ENCODE measurements at regions not wholly inside any gene's neighbourhood (a gene's known extent, or its start where the extent isn't known, plus 50 kb on each side); places are given as distances from the start of the nearest gene placed in this dataset.

DNA sequence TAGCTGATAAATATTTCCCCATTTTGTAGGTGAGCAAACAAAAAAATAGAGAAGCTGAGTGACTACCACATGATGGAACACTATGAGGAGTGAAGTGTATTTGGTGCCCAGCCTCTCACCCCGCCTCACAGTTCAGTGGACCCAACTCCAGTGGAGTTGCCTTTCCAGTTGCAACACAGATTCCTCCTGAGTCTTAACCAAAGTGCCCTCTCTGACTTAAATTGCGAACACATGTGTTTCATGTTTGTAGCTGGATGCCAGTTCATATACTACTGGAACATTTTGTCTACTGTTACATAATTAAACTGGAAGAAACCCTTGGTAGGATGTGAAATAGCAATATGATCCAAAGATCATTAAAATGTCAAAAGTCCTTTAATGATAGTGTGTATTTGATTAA lies 448.9 kb downstream of the COL12A1 start:
- no peak overlapping the region for H2AFZ ChIP-seq (ENCODE audit: low read length)
- no peaks in the 10 kb centered on the region for H3K9me3 ChIP-seq (ENCODE audit: low read depth, low read length)
- no peaks in the 10 kb centered on the region for H3K79me2 ChIP-seq (ENCODE audit: insufficient read depth, low read length)
- DNase-seq (ENCODE audit: insufficient read length, low spot score, missing footprints) = no peak
- TF ChIP-seq, protein P1, sequence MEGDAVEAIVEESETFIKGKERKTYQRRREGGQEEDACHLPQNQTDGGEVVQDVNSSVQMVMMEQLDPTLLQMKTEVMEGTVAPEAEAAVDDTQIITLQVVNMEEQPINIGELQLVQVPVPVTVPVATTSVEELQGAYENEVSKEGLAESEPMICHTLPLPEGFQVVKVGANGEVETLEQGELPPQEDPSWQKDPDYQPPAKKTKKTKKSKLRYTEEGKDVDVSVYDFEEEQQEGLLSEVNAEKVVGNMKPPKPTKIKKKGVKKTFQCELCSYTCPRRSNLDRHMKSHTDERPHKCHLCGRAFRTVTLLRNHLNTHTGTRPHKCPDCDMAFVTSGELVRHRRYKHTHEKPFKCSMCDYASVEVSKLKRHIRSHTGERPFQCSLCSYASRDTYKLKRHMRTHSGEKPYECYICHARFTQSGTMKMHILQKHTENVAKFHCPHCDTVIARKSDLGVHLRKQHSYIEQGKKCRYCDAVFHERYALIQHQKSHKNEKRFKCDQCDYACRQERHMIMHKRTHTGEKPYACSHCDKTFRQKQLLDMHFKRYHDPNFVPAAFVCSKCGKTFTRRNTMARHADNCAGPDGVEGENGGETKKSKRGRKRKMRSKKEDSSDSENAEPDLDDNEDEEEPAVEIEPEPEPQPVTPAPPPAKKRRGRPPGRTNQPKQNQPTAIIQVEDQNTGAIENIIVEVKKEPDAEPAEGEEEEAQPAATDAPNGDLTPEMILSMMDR (IDR thresholded peaks at IDR 0.05; ENCODE audit: extremely low read depth, low read depth, low read length) = no peak
- H3K4me2 ChIP-seq (ENCODE audit: insufficient read depth, low read length) = no peak overlapping the region
- no peaks in the 10 kb centered on the region for H4K20me1 ChIP-seq (ENCODE audit: insufficient read depth, low read length)
- no peak overlapping the region for H3K27ac ChIP-seq (ENCODE audit: low read depth, low read length)
- no peaks in the 10 kb centered on the region for H3K4me1 ChIP-seq (ENCODE audit: insufficient read depth, low read length)
- no peaks in the 10 kb centered on the region for H3K36me3 ChIP-seq (ENCODE audit: insufficient read depth, low read length)
- no peak overlapping the region for H3K4me3 ChIP-seq (ENCODE audit: insufficient read depth, low read length)
- no peaks in the 10 kb centered on the region for H3K27me3 ChIP-seq (ENCODE audit: insufficient read depth, low read length)

DNA sequence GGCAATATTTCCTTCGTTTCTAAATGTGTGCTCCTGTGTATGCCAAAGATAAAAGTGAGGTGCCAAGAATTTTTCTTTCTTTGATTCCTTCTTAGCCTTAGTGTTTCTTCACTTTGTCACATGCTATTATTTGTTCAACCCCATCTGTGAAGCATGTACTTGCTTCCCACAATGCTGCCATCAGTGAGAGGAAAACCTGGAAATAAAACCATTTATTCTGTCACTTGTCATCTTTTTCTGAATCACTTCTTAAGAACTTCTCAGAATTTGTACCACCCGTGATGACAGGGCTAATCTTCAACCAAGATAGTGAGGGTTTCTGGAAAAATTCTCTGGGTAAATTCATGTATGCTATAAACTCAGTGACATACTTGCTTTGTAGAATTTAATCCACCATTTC lies 450.1 kb downstream of the COL12A1 start:
- Histone ChIP-seq H4K20me1 (ENCODE audit: insufficient read depth, low read length) (no peaks in the 10 kb centered on the region), H3K9me3 (ENCODE audit: low read depth, low read length) (no peaks in the 10 kb centered on the region), H3K36me3 (ENCODE audit: insufficient read depth, low read length) (no peaks in the 10 kb centered on the region), H3K4me2 (ENCODE audit: insufficient read depth, low read length) (no peak overlapping the region), H3K79me2 (ENCODE audit: insufficient read depth, low read length) (no peaks in the 10 kb centered on the region), H3K4me3 (ENCODE audit: insufficient read depth, low read length) (no peak overlapping the region), H3K27ac (ENCODE audit: low read depth, low read length) (no peak overlapping the region), H2AFZ (ENCODE audit: low read length) (peak overlapping the region; percentile 26), H3K4me1 (ENCODE audit: insufficient read depth, low read length) (no peaks in the 10 kb centered on the region), H3K27me3 (ENCODE audit: insufficient read depth, low read length) (no peaks in the 10 kb centered on the region)
- DNase-seq (ENCODE audit: insufficient read length, low spot score, missing footprints) = no peak
- TF ChIP-seq, protein P1 (IDR thresholded peaks at IDR 0.05; ENCODE audit: extremely low read depth, low read depth, low read length) = no peak

DNA sequence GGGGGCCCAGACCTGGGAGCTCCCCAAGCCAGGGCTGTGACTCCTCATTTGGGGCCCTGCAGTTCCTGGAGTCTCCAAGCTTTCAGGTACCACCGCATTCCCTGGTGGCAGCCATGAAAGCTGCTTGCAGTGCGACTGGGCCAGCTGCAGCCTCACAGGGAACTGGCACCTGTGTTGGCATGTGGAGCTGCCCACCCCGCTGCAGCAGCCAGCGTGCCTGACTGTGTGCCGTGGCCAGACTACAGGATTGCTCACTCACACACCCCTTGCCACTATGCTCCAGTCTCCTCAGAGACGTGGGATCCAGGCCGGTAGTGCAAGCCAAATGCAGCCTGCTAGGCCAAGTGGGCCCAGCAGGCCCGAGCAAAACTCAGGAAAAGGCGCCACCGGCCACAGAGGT lies 450.7 kb downstream of the COL12A1 start:
- Histone ChIP-seq H3K27ac (ENCODE audit: low read depth, low read length) (no peak overlapping the region), H3K4me3 (ENCODE audit: insufficient read depth, low read length) (no peak overlapping the region), H3K4me1 (ENCODE audit: insufficient read depth, low read length) (no peaks in the 10 kb centered on the region), H3K27me3 (ENCODE audit: insufficient read depth, low read length) (no peaks in the 10 kb centered on the region), H3K9me3 (ENCODE audit: low read depth, low read length) (no peaks in the 10 kb centered on the region), H2AFZ (ENCODE audit: low read length) (peak overlapping the region; percentile 26), H3K79me2 (ENCODE audit: insufficient read depth, low read length) (no peaks in the 10 kb centered on the region), H3K36me3 (ENCODE audit: insufficient read depth, low read length) (no peaks in the 10 kb centered on the region), H3K4me2 (ENCODE audit: insufficient read depth, low read length) (no peak overlapping the region), H4K20me1 (ENCODE audit: insufficient read depth, low read length) (no peaks in the 10 kb centered on the region)
- DNase-seq (ENCODE audit: insufficient read length, low spot score, missing footprints) = no peak
- TF ChIP-seq, protein P1 (IDR thresholded peaks at IDR 0.05; ENCODE audit: extremely low read depth, low read depth, low read length) = no peak

DNA sequence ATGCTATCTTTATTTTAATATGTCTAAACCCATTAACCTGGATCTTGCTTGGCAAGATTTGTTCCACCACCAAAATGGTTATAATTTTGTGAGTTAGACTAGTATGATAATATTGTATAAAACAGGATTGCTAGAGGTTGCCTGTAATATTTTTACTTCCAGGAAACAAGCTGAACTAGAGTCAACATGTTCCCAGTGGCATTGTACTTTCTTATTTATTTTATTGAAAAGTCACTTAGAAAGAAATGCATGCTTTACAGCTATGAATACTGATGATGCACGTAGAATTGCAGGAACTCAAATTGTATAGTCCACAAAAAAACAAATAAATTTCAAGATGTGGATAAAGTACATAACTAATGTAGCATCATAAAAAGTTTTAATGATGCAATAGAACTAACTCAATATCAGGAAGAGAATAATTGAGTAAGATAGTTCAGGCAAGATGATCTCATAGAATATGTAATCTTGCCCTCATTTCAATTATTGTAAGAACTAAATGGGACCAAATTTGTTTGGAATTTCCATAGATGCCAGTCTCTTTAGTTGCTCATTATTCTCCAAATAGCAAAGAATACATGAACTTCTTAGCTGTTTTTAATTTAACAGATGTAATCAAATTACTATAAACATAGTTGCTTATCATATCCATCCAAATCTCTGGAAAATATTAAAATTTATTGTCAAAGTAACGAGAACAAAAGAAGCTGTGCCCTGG lies 451.8 kb downstream of the COL12A1 start:
- Histone ChIP-seq H3K4me3 (ENCODE audit: insufficient read depth, low read length) (no peak overlapping the region), H2AFZ (ENCODE audit: low read length) (no peak overlapping the region), H3K36me3 (ENCODE audit: insufficient read depth, low read length) (no peaks in the 10 kb centered on the region), H3K27me3 (ENCODE audit: insufficient read depth, low read length) (no peaks in the 10 kb centered on the region), H4K20me1 (ENCODE audit: insufficient read depth, low read length) (no peaks in the 10 kb centered on the region), H3K4me2 (ENCODE audit: insufficient read depth, low read length) (no peak overlapping the region), H3K27ac (ENCODE audit: low read depth, low read length) (no peak overlapping the region), H3K4me1 (ENCODE audit: insufficient read depth, low read length) (peaks cover 10% of the 10 kb centered on the region), H3K9me3 (ENCODE audit: low read depth, low read length) (no peaks in the 10 kb centered on the region), H3K79me2 (ENCODE audit: insufficient read depth, low read length) (no peaks in the 10 kb centered on the region)
- TF ChIP-seq, protein P1 (IDR thresholded peaks at IDR 0.05; ENCODE audit: extremely low read depth, low read depth, low read length) = no peak
- no peak for DNase-seq (ENCODE audit: insufficient read length, low spot score, missing footprints)

Measured in osteoblast (primary cell).